ENCODE measurements at regions not wholly inside any gene's neighbourhood (a gene's known extent, or its start where the extent isn't known, plus 50 kb on each side); places are given as distances from the start of the nearest gene placed in this dataset.

- no peak for TF ChIP-seq CTCF (conservative IDR thresholded peaks at IDR 0.05; ENCODE audit: low read length)
- TF ChIP-seq EZH2phosphoT487 (IDR thresholded peaks at IDR 0.05; ENCODE audit: borderline replicate concordance) = no peak
Observed at GRCh38 chr1:56120021-56120420, 459.3 kb downstream of the PLPP3 start.

All from Loucy (cell line).